ENCODE measurements at regions not wholly inside any gene's neighbourhood (a gene's known extent, or its start where the extent isn't known, plus 50 kb on each side); places are given as distances from the start of the nearest gene placed in this dataset.

- TF ChIP-seq CTCF (IDR thresholded peaks at IDR 0.05 in 8 of 11, conservative IDR thresholded peaks at IDR 0.05 in 3 of 11) (no peak), POLR2A (IDR thresholded peaks at IDR 0.05) (no peak), POLR2AphosphoS5 (IDR thresholded peaks at IDR 0.05) (no peak)
These were observed 60.5 kb upstream of the ZNRF2 start for GRCh38 chr7:30223896-30224295.
